ENCODE measurements at regions not wholly inside any gene's neighbourhood (a gene's known extent, or its start where the extent isn't known, plus 50 kb on each side); places are given as distances from the start of the nearest gene placed in this dataset.
"Not testable (repeated sequence)": the region's sequence is repeated elsewhere in the genome, so short reads cannot be mapped to it uniquely, and the experiment has no call there.

- not testable (repeated sequence) for DNase-seq
Measured at GRCh38 chr5:34096033-34096432, 53.0 kb upstream of the C1QTNF3 start.

- not testable (repeated sequence) for DNase-seq
Measured at GRCh38 chr5:34099891-34100290, 56.9 kb upstream of the C1QTNF3 start.

- DNase-seq, result not testable (repeated sequence)
Measured at GRCh38 chr5:34101567-34101966, 58.6 kb upstream of the C1QTNF3 start.

GRCh38 chr5:34108897-34109296, 65.9 kb upstream of the C1QTNF3 start:
- DNase-seq, result not testable (repeated sequence)

GRCh38 chr5:34124280-34124679, 81.3 kb upstream of the C1QTNF3 start:
- DNase-seq, result not testable (repeated sequence)

GRCh38 chr5:34125354-34125753, 82.3 kb upstream of the C1QTNF3 start:
- DNase-seq, result not testable (repeated sequence)

GRCh38 chr5:34126741-34127140, 83.7 kb upstream of the C1QTNF3 start:
- DNase-seq, result not testable (repeated sequence)

- DNase-seq, result not testable (repeated sequence)
Measured at GRCh38 chr5:34127818-34128217, 84.8 kb upstream of the C1QTNF3 start.

GRCh38 chr5:34128890-34129289, 85.9 kb upstream of the C1QTNF3 start:
- DNase-seq, result not testable (repeated sequence)

GRCh38 chr5:34154988-34155387, 112.0 kb upstream of the C1QTNF3 start:
- DNase-seq, result not testable (repeated sequence)

- not testable (repeated sequence) for DNase-seq
Measured at GRCh38 chr5:34156703-34157414, 113.8 kb upstream of the C1QTNF3 start.

GRCh38 chr5:34160904-34161303, 117.9 kb upstream of the C1QTNF3 start:
- not testable (repeated sequence) for DNase-seq

GRCh38 chr5:34171398-34171797, 128.4 kb upstream of the C1QTNF3 start:
- DNase-seq, result not testable (repeated sequence)

GRCh38 chr5:34179453-34180190, 136.6 kb upstream of the C1QTNF3 start:
- DNase-seq, result not testable (repeated sequence)

- DNase-seq, result not testable (repeated sequence)
Measured at GRCh38 chr5:34180225-34180624, 137.2 kb upstream of the C1QTNF3 start.

GRCh38 chr5:34180940-34181614, 138.1 kb upstream of the C1QTNF3 start:
- DNase-seq, result not testable (repeated sequence)

GRCh38 chr5:34185005-34185404, 142.0 kb upstream of the C1QTNF3 start:
- not testable (repeated sequence) for DNase-seq

GRCh38 chr5:34185572-34185971, 142.6 kb upstream of the C1QTNF3 start:
- not testable (repeated sequence) for DNase-seq

- DNase-seq, result not testable (repeated sequence)
Measured at GRCh38 chr5:34186108-34186507, 143.1 kb upstream of the C1QTNF3 start.

- DNase-seq, result not testable (repeated sequence)
Measured at GRCh38 chr5:34186865-34187264, 143.9 kb upstream of the C1QTNF3 start.

- DNase-seq, result not testable (repeated sequence)
Measured at GRCh38 chr5:34187441-34187840, 144.4 kb upstream of the C1QTNF3 start.

- DNase-seq, result not testable (repeated sequence)
Measured at GRCh38 chr5:34188001-34188822, 145.2 kb upstream of the C1QTNF3 start.
